Osteocyte (in vitro differentiated cells): ENCODE measurements at regions not wholly inside any gene's neighbourhood (a gene's known extent, or its start where the extent isn't known, plus 50 kb on each side); places are given as distances from the start of the nearest gene placed in this dataset.
"Not testable (repeated sequence)": the region's sequence is repeated elsewhere in the genome, so short reads cannot be mapped to it uniquely, and the experiment has no call there.

ENCODE experiments used
- DNase-seq: peaks from one replicate; pipeline ENCODE4 v3.0.0; 2021; ENCODE audit warnings: mixed read lengths; ENCODE audit not compliant: unreplicated experiment; ENCODE audit errors: extremely low spot score
- H3K27ac Mint-ChIP-seq: one replicate; pipeline ENCODE4 v1.8.0; 2021; ENCODE audit warnings: mild to moderate bottlenecking, mixed read lengths; ENCODE audit not compliant: unreplicated experiment
- H3K27me3 Mint-ChIP-seq: one replicate; pipeline ENCODE4 v1.8.0; 2021; ENCODE audit warnings: mixed read lengths; ENCODE audit not compliant: unreplicated experiment
- H3K36me3 Mint-ChIP-seq: one replicate; pipeline ENCODE4 v1.8.0; 2021; ENCODE audit warnings: mixed read lengths; ENCODE audit not compliant: unreplicated experiment
- H3K4me1 Mint-ChIP-seq: one replicate; pipeline ENCODE4 v1.8.0; 2021; ENCODE audit warnings: mixed read lengths; ENCODE audit not compliant: unreplicated experiment
- H3K4me3 Mint-ChIP-seq: one replicate; pipeline ENCODE4 v1.8.0; 2021; ENCODE audit warnings: mild to moderate bottlenecking, moderate library complexity, mixed read lengths; ENCODE audit not compliant: unreplicated experiment
- H3K9me3 Mint-ChIP-seq: one replicate; pipeline ENCODE4 v1.8.0; 2021; ENCODE audit warnings: mixed read lengths; ENCODE audit not compliant: unreplicated experiment
- CTCF ChIP-seq: fragments of 200-600 bp; sonication (generic); IDR thresholded peaks from 2 replicates; pipeline ENCODE4 v1.5.0; 2021; ENCODE audit warnings: antibody characterized with exemption, mild to moderate bottlenecking, moderate library complexity

GRCh38 chr1:149841597-149842238 lies 57.6 kb upstream of the BOLA1 start:
- H3K36me3 Mint-ChIP-seq: peaks cover 10% of the 10 kb centered on the region
- not testable (repeated sequence) for H3K4me3 Mint-ChIP-seq, H3K27ac Mint-ChIP-seq, DNase-seq, H3K27me3 Mint-ChIP-seq, H3K9me3 Mint-ChIP-seq
- peaks cover 27% of the 10 kb centered on the region for H3K4me1 Mint-ChIP-seq

GRCh38 chr1:149842458-149843064 lies 56.8 kb upstream of the BOLA1 start:
- not testable (repeated sequence) for DNase-seq

DNA sequence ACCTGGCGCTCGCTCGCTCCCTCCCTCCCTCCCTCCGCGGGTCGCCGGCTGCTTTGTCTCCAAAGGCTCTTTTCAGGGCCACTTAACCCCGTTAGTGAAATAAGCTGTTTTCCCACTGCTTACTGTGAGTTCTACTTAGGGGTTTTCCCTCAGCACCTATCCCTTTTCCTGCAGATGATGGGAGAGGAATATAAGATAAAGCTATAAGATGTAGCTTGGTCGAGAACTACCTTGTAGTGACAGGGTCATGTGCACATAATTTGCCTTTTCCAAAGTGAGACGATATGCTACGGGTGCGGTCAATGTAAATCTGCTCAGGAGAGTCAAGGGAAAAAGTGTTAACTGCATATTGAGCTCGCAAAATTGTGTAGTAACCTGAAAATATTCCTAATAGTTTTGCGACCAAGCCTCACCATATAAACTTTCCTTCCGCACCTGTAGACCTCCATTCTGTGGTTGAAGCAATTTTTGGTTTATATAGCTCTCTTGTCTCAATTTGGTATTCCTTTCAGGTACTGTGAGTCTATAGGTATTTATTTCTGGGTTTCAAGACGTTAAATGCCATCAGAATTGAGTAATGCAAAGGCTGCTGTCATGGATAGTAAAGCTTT lies 55.8 kb upstream of the BOLA1 start:
- Mint-ChIP-seq H3K27ac (peak overlapping the region; percentile 76), H3K36me3 (peaks cover 10% of the 10 kb centered on the region), H3K27me3 (no peaks in the 10 kb centered on the region), H3K4me3 (peak overlapping the region; percentile 75), H3K4me1 (peaks cover 36% of the 10 kb centered on the region), H3K9me3 (no peaks in the 10 kb centered on the region)
- no peak for DNase-seq
- TF ChIP-seq CTCF: no peak

More at GRCh38 chr1:149842458-149843064, 56.8 kb upstream of the BOLA1 start:
- H3K27ac Mint-ChIP-seq, H3K9me3 Mint-ChIP-seq, H3K27me3 Mint-ChIP-seq, H3K4me3 Mint-ChIP-seq: not testable (repeated sequence)
- Mint-ChIP-seq H3K4me1 (peaks cover 30% of the 10 kb centered on the region), H3K36me3 (peaks cover 10% of the 10 kb centered on the region)

- Mint-ChIP-seq H3K4me1 (peaks cover 41% of the 10 kb centered on the region), H3K9me3 (no peaks in the 10 kb centered on the region), H3K27me3 (no peaks in the 10 kb centered on the region), H3K27ac (peak overlapping the region; percentile 76), H3K36me3 (peaks cover 10% of the 10 kb centered on the region), H3K4me3 (peak overlapping the region; percentile 75)
- TF ChIP-seq CTCF: no peak
- DNase-seq: no peak
Observed at GRCh38 chr1:149844101-149844500, 55.3 kb upstream of the BOLA1 start.

DNA sequence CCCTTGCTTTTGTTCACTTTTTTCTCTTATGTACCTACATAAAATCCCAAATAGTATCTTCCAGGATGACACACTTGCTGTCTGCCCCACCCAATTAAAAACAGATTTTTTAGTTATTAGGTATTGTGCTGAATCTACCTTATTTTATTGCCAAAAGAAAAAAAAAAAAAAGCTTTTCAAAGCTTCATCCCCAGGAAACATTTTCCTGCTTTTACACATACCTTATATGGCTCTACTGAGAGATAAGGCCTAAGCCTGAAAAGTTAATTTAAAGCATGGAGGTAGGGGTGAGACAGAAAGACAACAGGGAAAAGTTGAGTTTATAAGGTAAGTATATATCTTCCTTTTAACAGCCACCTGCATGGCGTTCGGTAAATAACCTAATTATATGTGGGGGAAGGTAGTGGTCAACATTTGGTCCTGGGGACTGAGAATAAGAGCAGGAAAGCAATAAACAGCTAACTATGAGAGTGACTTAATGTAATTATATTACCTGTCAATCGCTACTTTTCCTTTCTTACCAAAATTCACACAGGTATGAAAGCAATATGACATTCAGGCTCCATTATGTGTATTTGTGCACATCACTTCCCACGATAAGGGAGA lies 54.6 kb upstream of the BOLA1 start:
- H3K27ac Mint-ChIP-seq: peak overlapping the region; percentile 57
- TF ChIP-seq CTCF: no peak
- H3K27me3 Mint-ChIP-seq: no peaks in the 10 kb centered on the region
- peaks cover 48% of the 10 kb centered on the region for H3K4me1 Mint-ChIP-seq
- no peak for DNase-seq
- H3K4me3 Mint-ChIP-seq: peak overlapping the region; percentile 50
- H3K9me3 Mint-ChIP-seq: no peaks in the 10 kb centered on the region
- peaks cover 10% of the 10 kb centered on the region for H3K36me3 Mint-ChIP-seq

DNA sequence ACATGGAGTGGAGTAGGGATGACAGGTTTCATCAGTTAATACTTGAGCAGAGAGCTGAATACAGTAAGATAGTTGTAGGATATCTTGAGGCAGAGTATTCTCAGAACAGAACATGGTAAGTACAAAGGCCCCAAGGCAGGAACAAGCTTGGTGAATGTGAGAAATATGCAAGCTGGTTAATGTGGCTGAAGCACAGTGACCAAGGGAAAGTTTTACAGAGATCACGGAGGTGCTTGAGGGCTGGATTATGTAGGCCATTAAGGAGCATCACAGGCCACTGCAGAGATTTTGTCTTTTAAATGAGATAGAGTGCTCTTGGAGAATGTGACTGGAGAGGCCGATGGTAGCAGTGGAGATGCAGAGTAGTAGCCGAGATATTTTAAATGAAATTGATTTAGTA lies 54.0 kb upstream of the BOLA1 start:
- Mint-ChIP-seq H3K27ac (peak overlapping the region; percentile 33), H3K4me3 (no peak overlapping the region), H3K4me1 (peaks cover 51% of the 10 kb centered on the region), H3K36me3 (peaks cover 10% of the 10 kb centered on the region), H3K9me3 (no peaks in the 10 kb centered on the region), H3K27me3 (no peaks in the 10 kb centered on the region)
- no peak for DNase-seq
- no peak for TF ChIP-seq CTCF
